Kasumi-1 (cell line): ENCODE measurements at regions not wholly inside any gene's neighbourhood (a gene's known extent, or its start where the extent isn't known, plus 50 kb on each side); places are given as distances from the start of the nearest gene placed in this dataset.
"Not testable (repeated sequence)": the region's sequence is repeated elsewhere in the genome, so short reads cannot be mapped to it uniquely, and the experiment has no call there.

ENCODE experiments used
- DNase-seq, 2 experiments: peaks; one replicate each; lab custom pipeline; 2025; lab: John Stamatoyannopoulos, UW

DNA sequence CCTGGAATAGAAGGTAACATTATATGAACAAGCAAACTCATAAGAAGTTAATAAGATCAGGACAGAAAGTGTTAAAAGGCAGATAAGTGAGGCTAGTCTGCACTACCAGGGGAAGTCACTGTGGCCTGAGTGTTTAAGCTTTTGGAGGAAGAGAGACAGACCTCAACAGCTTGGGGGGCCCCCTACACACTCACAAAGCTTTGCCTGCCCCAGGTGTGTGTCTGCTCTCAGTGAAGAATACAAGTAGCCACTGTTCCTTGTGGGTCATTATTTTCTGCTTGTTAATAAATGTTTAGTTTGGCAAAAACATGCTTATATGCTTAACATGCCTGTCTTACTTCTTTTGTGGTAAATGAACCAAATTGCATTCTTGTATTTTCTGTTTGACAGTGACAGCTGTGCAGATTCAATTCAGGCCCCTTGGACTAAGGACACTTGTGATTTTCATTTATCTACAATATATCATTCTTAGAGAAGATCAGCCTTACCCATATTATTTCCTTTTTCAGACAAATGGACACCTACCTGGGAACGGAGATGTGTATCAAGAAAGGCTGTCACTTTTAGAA is 50.7 kb upstream of the C12orf71 start:
- peak; percentile 23 to 52 for DNase-seq

DNA sequence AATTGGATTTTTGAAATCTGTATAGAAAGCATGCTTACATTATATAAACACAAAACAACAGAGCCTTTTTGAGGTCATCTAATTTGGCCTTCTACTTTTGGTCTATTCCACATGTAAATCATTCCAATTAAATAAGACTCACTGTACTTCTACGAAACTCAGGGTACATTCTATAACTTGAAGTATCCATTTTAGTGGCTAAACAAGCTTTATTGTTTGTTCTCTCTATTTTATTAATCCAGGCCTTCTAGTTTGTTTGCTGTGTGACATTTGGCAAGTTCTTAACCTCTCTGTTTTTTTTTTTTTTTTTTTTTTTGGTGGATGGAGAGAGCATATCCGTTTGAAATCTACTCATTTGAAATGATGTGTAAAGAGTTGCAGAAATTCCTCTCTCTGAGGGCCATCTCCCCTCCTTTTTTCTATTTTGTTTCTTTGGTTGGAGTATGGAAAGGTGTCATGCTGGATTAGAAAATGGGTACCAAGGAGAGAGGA is 58.1 kb upstream of the C12orf71 start:
- no peak for DNase-seq

DNA sequence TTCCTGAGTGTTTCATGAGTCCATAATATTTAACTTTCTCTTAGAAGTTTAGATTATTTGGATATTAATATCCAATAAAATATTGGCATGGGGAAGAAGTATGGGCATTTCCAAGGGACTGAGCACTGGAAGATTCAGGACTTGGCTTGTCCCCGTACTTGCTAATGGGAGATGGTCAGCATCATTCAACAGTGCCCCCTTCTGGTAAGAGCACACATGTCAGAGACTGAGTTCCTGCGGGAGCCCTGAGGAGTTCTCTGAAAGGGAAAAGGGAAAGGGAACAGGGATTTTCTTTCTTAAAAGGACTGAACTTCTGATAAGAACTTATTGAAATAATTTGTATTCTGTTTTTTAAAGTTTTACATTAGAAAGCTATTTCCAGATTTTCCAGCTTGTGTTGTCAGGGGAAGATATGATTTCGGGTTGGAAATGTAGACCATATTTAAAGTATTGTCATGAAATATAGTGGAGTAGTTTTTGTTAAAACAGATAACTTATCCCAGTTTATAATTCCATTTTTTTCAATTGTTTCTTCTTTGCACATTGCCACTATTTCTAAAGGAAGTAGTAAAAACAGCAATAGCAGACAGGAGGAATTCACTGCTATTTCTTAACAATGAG is 59.8 kb upstream of the C12orf71 start:
- DNase-seq = peak; percentile 82 to 86

DNA sequence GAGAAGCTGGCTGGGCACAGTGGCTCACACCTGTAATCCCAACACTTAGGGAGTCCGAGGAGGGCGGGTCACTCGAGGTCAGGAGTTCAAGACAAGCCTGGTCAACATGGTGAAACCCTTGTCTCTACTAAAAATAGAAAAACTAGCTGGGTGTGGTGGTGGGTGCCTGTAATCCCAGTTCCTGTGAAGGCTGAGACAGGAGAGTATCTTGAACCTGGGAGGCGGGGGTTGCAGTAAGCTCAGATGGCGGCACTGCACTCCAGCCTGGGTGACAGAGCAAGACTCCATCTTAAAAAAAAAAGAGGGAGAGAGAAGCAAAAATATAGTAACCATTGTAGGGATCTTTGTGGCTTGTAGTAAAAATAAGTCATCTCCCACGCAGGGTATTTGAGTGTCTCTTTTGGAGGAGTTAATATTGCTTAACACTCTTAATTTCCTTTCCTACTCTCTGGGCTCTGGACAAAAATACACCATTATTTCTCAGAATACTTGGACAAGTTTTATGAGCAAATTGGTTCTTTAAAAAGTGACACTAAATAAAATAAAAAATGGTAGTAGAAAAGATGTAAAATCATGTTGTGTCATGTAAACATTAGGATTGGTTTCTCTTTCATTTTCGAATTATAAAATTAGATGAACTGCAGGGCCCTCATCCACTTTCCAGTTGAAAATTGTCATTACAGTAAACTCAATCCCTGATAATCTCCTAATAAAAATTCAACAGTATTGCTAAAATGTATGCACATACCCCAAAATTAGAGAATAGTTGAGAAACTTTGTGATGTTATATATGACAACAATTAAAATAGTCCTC is 61.1 kb upstream of the C12orf71 start:
- DNase-seq = peak; percentile 14 to 19

DNA sequence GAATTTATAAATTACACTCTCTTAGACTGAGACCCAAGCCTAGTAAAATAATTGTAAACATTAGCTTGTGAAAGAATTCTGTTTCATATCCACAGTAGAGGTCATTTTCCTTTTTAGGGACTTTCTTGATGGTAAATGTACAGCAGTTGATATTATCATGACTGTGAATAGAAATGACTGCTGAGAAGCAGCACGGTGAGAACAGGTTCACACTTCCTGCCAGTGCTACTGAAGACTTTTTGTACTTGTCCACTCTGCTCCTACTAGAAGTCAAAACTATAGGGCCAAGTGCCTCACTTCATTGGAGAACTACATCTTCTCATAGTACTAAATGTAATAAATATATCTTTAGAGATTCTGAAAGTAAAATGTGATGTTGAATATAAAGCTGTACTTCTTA is 63.3 kb upstream of the C12orf71 start:
- DNase-seq = not testable (repeated sequence)

DNA sequence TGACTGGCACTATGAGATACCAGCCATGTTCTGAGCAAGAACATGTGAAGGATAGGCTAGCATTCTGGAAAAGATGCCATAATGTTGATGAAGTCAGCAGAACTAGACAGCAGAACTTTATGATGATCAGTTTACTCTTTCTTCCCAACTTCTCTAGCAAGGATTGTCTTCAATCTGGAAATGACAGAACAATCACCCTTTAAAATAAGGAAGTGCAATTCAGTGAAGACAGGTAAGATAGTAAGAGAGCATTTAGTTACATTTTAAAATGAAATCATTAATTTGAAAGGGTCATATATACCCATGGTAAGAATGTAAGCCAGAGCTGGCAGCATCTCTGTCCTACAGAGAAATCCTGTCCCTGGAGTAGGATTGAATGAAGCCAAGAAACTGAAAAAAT is 66.0 kb upstream of the C12orf71 start:
- DNase-seq = no peak

DNA sequence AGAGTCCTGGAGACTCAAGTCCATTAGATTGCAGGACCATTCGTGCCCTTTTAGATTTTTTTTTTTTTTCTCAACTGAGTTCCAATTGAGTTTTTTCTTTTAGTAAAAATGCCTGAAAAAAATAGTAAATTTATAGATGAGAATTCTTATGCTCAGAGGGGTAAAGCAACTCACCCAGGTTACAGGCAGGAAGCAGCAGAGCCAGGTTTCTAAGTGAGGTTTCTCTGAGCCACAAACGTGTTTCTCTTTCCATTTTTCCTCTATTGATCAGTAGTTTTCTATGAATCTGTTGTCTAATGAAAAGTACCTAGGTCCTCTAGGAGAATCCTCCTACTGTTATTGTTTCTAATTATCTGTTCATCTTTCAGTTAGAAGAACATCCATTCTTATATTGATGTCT is 66.4 kb upstream of the C12orf71 start:
- DNase-seq = no peak

DNA sequence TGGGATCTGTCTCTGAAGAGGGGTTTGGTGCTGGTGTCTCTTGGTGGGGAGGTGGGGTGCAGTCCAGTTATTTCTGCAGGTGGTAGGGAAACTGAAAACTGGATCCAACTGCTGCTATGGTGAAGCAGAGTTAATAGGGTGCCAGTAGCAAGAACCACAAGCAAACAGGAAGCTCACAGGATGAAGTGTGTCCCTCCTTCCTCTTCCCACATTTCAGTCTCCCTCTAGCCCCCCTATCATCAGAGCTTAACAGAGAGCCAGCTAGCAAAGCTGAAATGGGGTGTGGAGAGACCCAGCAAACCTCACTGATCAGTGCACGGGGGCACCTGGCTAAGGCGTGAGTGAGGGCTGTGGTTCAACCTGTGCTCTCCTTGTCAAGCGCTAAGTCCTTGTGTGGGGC is 69.1 kb upstream of the C12orf71 start:
- DNase-seq = peak; percentile 71 to 74

DNA sequence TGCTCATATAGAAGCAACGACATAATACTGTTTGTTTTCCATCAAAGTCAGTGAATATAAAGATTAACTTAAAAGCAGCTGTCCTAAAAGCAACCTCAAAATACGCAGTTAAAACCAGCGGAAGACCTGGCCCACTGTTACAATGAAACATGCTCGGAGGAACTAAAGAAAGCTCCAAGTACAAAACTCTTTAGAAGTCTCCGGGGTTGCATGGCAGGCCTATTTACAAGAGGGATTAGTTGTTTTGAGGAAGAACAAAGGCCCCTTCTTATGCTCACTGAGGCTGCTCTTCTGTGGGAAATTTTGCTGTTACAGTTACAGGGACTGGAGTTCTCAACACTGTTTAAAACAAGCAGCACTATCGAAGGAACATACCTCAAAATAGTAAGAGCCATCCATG is 75.9 kb upstream of the C12orf71 start:
- no peak for DNase-seq

DNA sequence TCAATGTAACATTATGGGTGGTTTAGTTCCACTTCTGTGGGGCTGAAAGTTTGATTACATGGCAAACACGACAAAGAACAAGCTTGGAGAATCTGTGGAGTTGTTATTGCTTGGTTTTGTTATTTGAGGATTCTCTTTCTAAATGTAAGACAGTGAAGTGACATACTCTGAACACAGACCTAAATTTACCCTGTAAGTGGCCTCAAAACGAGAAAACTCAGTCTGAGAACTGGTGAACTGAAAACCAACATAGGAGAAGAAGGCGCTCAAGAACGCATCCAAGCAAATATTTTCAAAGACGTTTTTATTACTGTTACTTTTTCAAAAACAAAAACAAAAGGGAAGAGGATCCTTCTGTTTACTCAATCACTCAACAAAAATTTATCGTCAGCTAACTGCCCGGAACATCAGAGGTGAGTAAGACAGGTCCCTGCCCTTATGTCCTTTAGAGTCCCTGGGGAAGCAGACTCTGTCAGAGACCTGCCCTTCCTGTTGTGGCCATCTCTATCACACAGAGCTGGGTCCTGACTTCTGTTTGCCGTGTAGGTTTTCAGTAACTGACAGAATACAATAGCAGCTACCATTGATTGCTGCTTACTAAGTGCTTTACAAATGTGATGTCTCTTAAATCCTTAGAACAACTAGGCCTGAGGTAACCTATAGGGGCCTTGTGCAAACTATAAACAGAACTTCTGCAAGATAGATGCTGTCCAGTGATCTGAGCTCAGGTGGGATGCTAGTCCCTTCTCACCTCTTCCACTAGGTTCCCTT is 79.3 kb upstream of the C12orf71 start:
- no peak for DNase-seq

DNA sequence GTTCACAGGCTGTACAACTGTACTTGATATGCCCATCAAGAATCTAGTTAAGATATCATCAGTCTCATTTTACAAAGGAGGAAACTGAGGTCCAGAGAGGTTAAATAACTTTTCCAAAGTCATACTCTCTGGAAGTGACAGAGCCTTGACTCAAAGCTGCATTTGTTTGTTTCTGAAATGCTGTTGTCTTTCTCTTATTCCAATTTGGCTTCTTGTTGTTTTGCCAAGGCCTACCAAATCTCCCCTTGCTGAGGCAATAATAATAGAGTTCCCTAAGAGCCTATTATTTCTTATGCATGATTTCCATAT is 79.8 kb upstream of the C12orf71 start:
- DNase-seq = no peak

DNA sequence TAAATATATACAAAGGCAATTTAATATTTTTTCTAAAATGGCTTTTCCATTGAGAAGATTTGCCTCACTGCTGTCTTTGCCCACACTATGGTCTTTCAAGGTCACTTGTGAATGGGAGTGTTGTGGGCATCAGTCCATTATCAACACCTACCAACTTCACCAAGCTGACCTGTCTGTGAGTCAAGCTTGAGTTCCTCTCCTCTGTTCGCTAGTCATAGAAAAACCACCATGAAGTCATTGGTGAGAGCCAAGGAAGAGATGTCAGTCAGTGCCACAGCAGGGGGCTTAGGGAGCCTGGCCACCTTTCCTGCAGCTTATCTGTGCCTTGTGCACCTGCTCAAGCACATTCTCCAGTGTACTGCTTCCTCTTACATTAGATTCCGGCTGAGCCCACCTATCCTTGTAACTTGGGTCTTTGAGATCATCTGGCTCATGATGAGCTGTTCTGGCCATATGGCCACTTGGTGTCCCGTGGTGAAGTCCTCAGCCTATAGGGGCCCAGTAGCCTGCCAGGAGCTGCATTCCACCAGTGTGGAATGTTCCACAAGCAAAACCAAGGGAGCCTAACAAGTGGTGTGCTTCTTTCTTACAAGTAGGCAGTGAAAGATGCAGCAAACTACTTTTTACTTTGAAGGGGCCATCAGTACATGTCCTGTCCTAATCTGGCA is 80.8 kb upstream of the C12orf71 start:
- DNase-seq = no peak

DNA sequence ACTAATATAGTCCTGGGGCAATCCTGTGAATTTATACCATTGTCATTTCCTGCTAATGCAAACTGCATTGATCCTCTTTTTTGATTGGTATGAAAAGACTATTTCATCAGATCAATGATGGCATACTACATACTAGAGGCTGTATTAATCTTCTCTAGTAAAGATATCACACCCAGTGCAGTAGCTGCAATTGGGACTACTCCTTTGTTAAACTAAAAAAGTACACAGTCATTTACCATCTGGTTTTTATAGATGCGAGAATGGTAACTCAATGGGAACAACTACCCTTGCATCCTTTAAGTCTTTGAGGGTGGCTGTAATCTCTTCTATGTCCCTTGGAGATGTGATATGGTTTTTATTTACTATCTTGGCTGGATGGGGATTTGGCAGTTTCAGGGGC is 80.2 kb upstream of the STK38L start:
- no peak for DNase-seq

DNA sequence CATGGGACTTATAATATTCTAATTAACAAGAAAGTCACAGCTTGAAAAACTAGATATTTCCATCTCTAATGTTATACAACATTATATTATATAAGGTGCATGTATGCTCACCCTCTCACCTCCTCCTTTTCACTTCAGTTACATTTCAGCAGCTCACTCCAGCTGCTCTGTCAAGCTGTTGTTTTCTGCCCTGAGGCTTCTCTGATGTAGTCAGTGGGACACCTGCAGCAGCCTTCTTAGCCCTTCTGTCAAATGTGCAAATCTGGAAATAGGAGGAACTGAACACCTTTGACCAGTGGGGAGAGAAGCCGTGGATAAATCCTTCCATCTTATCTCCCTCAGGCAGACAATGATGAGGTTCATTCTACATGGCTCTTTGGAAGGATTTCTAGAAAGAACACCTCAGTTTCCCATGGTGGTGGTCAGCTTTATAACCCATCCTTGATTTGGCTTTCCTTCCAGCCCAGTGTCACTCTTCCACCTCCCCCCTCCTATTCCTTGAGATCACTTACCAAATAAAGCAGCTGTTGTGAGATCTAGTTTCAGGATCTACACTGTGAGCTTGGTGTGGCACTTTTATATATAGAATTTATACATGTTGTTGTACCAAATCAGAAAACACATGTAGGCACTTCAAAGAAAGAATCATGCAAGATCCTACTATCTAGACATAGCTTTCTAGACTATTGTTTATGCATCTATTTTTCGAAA is 79.6 kb upstream of the STK38L start:
- DNase-seq = no peak

DNA sequence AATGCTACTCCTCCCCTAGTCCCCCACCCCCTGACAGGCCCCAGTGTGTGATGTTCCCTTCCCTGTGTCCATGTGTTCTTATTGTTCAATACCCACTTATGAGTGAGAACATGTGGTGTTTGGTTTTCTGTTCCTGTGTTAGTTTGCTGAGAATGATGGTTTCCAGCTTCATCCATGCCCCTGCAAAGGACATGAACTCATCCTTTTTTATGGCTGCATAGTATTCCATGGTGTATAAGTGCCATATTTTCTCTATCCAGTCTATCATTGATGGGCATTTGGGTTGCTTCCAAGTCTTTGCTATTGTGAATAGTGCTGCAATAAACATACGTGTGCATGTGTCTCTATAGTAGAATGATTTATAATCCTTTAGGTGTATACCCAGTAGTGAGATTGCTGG is 78.1 kb upstream of the STK38L start:
- DNase-seq = not testable (repeated sequence)

DNA sequence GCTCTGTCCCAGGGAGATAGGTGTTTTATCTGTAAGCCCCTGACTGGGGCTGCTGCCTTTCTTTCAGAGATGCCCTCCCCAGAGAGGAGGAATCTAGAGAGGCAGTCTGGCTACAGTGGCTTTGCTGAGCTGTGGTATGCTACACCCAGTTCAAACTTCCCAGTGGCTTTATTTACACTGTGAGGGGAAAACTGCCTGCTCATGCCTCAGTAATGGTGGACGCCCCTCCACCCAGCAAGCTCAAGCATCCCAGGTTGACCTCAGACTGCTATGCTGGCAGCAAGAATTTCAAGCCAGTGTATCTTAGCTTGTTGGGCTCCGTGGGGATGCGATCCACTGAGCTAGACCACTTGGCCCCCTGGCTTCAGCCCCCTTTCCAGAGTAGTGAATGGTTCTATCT is 72.6 kb upstream of the STK38L start:
- DNase-seq = not testable (repeated sequence)

DNA sequence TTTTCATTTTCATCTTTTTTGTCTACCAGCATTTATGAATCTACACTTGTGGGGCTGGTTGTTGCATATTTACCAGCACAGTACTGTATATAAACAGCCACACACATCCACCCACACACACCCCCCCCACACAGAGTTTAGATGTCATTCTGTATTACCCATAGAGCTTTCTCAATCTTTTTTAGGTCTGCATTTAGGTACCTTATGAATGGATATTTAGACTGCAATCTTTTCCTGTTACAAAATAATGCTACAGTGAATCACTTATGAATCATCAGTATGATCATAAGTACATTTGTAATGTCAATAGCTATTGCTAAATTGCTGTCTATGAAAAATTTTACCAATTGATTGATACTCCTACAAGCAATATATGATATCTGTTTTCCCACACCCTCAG is 67.3 kb upstream of the STK38L start:
- no peak for DNase-seq

DNA sequence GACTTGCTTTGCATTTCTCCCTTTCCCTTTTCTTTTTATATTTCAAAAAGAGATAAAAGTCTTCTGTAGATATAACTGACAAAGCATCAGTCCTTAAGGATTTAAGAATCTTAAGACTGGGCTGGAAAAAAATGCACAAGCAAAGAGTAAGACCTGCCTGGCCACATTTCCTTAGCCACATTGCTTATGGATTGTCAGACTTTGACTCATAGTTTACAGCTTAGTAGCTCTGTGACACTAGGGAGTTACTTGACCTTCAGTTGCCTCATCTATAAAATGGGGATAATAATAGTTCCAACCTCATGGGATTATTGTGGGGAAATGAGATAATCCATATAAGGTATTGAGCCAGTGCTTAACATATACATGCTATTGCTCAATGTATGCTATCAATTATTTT is 66.4 kb upstream of the STK38L start:
- no peak for DNase-seq

DNA sequence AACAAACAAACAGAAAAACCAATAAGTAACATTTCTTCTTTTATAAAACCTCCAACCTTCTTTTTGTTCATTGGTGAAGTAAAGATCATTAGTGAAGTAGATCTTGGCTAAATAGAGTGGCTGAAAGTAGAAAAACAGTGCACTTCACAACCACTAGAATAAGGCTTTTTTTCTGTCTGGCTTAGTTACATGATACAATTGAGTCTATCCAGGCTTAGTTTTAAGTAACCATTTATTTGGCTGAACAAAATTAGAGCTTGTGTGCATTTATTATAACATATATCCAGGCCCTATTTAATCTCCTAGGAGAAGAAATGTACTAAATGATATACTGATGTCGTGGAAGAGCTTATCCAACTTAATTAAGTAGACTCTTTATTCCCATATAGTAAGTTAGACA is 65.8 kb upstream of the STK38L start:
- DNase-seq = no peak

DNA sequence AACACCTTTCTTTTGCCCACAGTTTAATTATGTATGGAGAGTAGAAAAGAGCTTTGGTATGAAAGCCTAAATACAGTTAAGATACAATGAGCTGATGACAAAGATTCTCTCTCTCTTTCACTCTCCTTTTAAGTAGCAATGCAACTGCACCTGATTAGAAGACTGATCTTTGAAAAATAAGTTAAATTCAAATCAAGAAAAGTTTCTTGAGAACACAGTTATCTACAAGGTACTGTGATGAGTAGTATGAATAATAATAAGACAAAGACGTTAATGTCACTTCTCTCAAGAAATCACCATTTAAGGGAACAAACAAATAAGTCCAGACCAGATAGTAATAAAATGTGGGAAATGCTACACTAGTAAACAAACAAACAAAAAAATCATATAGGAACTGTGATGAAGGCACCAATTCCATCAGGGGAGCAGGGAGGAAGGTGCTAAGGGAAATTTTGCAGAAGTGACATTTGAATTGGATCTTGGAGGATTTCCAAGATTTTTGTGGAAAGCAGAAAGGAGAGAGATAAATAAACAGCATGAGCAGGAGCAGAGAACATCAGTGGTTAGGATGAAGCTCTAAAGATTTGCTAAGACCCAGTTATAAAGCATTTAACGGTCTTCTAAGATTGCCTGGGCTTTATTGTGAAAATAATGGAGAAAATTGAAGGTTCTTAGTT is 65.2 kb upstream of the STK38L start:
- DNase-seq = no peak
